K562 (cell line): ENCODE measurements at regions not wholly inside any gene's neighbourhood (a gene's known extent, or its start where the extent isn't known, plus 50 kb on each side); places are given as distances from the start of the nearest gene placed in this dataset.

ENCODE experiments used
- ADNP ChIP-seq: fragments of 200-800 bp; sonication (Bioruptor generic); IDR thresholded peaks from 2 replicates; pipeline ENCODE4 v1.6.1; 2016; ENCODE audit warnings: missing genetic modification characterization, missing compliant biosample characterization
- BCL6 ChIP-seq: fragments of 250-450 bp; sonication (Bioruptor Pico); IDR thresholded peaks from 2 replicates; pipeline ENCODE4 v1.4.0; 2020
- DNMT1 ChIP-seq: fragments of 450-650 bp; IDR thresholded peaks from 2 replicates; pipeline ENCODE4 v1.6.1; 2016; ENCODE audit warnings: antibody characterized with exemption, mild to moderate bottlenecking
- FOXK2 ChIP-seq, 2 experiments: fragments of 450-650 bp; IDR thresholded peaks in 1 of 2; conservative IDR thresholded peaks in 1 of 2; 2 replicates each; pipeline ENCODE4 v1.6.1; 2016; ENCODE audit warnings: low read depth in 2 of 2, mild to moderate bottlenecking in 1 of 2
- HINFP ChIP-seq: fragments of 450-650 bp; conservative IDR thresholded peaks from 2 replicates; pipeline ENCODE4 v1.6.1; 2016; ENCODE audit warnings: missing genetic modification characterization, low read depth, mild to moderate bottlenecking, control low read depth, missing compliant biosample characterization
- POLR2A ChIP-seq: fragments of 450-650 bp; conservative IDR thresholded peaks from 2 replicates; pipeline ENCODE4 v1.6.1; 2016
- POLR2AphosphoS5 ChIP-seq: IDR thresholded peaks from 2 replicates; pipeline ENCODE4 v1.6.1; 2011; ENCODE audit warnings: mild to moderate bottlenecking, low read depth, low read length, moderate library complexity; ENCODE audit not compliant: control insufficient read depth, insufficient read depth
- PURB ChIP-seq: sonication (generic); formaldehyde crosslinking; IDR thresholded peaks from 2 replicates; pipeline ENCODE4 v1.9.0; 2021; ENCODE audit warnings: low read depth, mild to moderate bottlenecking, missing genetic modification reagents
- TAF1 ChIP-seq: IDR thresholded peaks from 2 replicates; pipeline ENCODE4 v1.6.1; 2011; ENCODE audit warnings: mild to moderate bottlenecking, low read length, moderate library complexity; ENCODE audit not compliant: insufficient read depth, control insufficient read depth, severe bottlenecking; ENCODE audit errors: extremely low read depth
- TEAD4 ChIP-seq, 2 experiments: sonication (generic) in 1 of 2; formaldehyde crosslinking in 1 of 2; IDR thresholded peaks; 2 replicates each; pipeline versions ENCODE4 v1.6.1 to v1.8.0; 2012 to 2022; ENCODE audit warnings: borderline replicate concordance in 1 of 2, inconsistent platforms in 1 of 2, low read length in 1 of 2, mild to moderate bottlenecking in 1 of 2, missing genetic modification reagents in 1 of 2
- TF ChIP-seq, protein P1 (sequence below), 3 experiments: IDR thresholded peaks in 2 of 3; conservative IDR thresholded peaks in 1 of 3; 2 replicates each; pipeline ENCODE4 v1.5.1; 2011 to 2012; ENCODE audit warnings: low read length in 3 of 3, mild to moderate bottlenecking in 3 of 3, control low read depth in 2 of 3, improper control_type of control experiment in 1 of 3, inconsistent platforms in 1 of 3, low read depth in 1 of 3, mixed read lengths in 1 of 3, moderate library complexity in 1 of 3; ENCODE audit not compliant: insufficient read depth in 2 of 3

GRCh38 chr5:28430565-28431178 is 1392.3 kb upstream of the CDH9 start:
- TF ChIP-seq HINFP (tag) (no peak), POLR2AphosphoS5 (no peak), FOXK2 (conservative IDR thresholded peaks at IDR 0.05 in 1 of 2, IDR thresholded peaks at IDR 0.05 in 1 of 2; ENCODE audit: low read depth in 2 of 2) (no peak), ADNP (tag) (no peak), TAF1 (no peak), PURB (no peak), POLR2A (no peak), TEAD4 (IDR thresholded peaks at IDR 0.05; ENCODE audit: low read length) (no peak), TEAD4 (CRISPR knock-in tag; IDR thresholded peaks at IDR 0.05; ENCODE audit: borderline replicate concordance) (no peak), BCL6 (no peak), DNMT1 (no peak)
- TF ChIP-seq, protein P1, sequence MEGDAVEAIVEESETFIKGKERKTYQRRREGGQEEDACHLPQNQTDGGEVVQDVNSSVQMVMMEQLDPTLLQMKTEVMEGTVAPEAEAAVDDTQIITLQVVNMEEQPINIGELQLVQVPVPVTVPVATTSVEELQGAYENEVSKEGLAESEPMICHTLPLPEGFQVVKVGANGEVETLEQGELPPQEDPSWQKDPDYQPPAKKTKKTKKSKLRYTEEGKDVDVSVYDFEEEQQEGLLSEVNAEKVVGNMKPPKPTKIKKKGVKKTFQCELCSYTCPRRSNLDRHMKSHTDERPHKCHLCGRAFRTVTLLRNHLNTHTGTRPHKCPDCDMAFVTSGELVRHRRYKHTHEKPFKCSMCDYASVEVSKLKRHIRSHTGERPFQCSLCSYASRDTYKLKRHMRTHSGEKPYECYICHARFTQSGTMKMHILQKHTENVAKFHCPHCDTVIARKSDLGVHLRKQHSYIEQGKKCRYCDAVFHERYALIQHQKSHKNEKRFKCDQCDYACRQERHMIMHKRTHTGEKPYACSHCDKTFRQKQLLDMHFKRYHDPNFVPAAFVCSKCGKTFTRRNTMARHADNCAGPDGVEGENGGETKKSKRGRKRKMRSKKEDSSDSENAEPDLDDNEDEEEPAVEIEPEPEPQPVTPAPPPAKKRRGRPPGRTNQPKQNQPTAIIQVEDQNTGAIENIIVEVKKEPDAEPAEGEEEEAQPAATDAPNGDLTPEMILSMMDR (IDR thresholded peaks at IDR 0.05 in 2 of 3, conservative IDR thresholded peaks at IDR 0.05 in 1 of 3; ENCODE audit: insufficient read depth in 2 of 3, low read depth in 1 of 3, low read length in 3 of 3), result no peak
